IMR-90 (cell line): ENCODE measurements at regions not wholly inside any gene's neighbourhood (a gene's known extent, or its start where the extent isn't known, plus 50 kb on each side); places are given as distances from the start of the nearest gene placed in this dataset.

Experiments
- CHD1 ChIP-seq: IDR thresholded peaks from 2 replicates; pipeline ENCODE4 v1.6.1; 2012; ENCODE audit warnings: low read depth, low read length, improper control_type of control experiment
- MAZ ChIP-seq: IDR thresholded peaks from 2 replicates; pipeline ENCODE4 v1.6.1; 2012; ENCODE audit warnings: low read depth, mild to moderate bottlenecking, low read length, improper control_type of control experiment, moderate library complexity, borderline replicate concordance
- POLR2A ChIP-seq: IDR thresholded peaks from 2 replicates; pipeline ENCODE4 v1.6.1; 2012; ENCODE audit warnings: mild to moderate bottlenecking, low read depth, low read length
- RCOR1 ChIP-seq: IDR thresholded peaks from 2 replicates; pipeline ENCODE4 v1.6.1; 2012; ENCODE audit warnings: mild to moderate bottlenecking, low read length, improper control_type of control experiment; ENCODE audit not compliant: insufficient replicate concordance
- TF ChIP-seq, protein P1 (sequence below): conservative IDR thresholded peaks from 2 replicates; pipeline ENCODE4 v1.5.1; 2012; ENCODE audit warnings: mild to moderate bottlenecking, low read depth, low read length, improper control_type of control experiment
- TF ChIP-seq, protein P2 (sequence below): fragments of 150-350 bp; IDR thresholded peaks from 2 replicates; pipeline ENCODE4 v1.6.1; 2016; ENCODE audit warnings: low read depth, mild to moderate bottlenecking, low read length, moderate library complexity, borderline replicate concordance

DNA sequence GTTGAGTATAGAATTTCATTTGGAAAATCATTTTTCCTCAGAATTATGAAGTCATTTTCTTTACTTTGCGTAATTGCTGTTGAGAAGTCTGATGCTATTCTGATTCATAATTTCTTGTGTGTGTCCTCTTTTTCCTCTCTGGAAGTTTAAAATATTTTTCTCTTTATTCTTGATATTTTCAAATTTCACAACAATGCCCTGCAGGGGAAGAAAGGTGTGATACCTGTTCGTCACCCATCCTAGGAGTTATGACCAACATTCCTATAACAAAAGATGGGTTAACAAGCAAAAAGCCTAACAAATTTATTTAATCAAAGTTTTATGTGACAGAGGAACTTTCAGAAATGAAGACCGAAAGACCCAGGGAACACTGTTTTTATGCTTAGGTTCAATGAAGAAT is 171.5 kb upstream of the AKIRIN2 start:
- TF ChIP-seq POLR2A = no peak
- TF ChIP-seq, protein P1, sequence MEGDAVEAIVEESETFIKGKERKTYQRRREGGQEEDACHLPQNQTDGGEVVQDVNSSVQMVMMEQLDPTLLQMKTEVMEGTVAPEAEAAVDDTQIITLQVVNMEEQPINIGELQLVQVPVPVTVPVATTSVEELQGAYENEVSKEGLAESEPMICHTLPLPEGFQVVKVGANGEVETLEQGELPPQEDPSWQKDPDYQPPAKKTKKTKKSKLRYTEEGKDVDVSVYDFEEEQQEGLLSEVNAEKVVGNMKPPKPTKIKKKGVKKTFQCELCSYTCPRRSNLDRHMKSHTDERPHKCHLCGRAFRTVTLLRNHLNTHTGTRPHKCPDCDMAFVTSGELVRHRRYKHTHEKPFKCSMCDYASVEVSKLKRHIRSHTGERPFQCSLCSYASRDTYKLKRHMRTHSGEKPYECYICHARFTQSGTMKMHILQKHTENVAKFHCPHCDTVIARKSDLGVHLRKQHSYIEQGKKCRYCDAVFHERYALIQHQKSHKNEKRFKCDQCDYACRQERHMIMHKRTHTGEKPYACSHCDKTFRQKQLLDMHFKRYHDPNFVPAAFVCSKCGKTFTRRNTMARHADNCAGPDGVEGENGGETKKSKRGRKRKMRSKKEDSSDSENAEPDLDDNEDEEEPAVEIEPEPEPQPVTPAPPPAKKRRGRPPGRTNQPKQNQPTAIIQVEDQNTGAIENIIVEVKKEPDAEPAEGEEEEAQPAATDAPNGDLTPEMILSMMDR = no peak
- TF ChIP-seq CHD1 = no peak
- no peak for TF ChIP-seq RCOR1
- TF ChIP-seq MAZ = no peak
- TF ChIP-seq, protein P2, sequence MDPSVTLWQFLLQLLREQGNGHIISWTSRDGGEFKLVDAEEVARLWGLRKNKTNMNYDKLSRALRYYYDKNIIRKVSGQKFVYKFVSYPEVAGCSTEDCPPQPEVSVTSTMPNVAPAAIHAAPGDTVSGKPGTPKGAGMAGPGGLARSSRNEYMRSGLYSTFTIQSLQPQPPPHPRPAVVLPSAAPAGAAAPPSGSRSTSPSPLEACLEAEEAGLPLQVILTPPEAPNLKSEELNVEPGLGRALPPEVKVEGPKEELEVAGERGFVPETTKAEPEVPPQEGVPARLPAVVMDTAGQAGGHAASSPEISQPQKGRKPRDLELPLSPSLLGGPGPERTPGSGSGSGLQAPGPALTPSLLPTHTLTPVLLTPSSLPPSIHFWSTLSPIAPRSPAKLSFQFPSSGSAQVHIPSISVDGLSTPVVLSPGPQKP = no peak
